Calu3 (cell line): ENCODE measurements at regions not wholly inside any gene's neighbourhood (a gene's known extent, or its start where the extent isn't known, plus 50 kb on each side); places are given as distances from the start of the nearest gene placed in this dataset.

Experiments
- BruUV-seq: library from RNA; stranded (reverse); fragments of 400-500 nt; replicated peaks from 2 replicates; lab custom pipeline; 2021; lab: Mats Ljungman, UMichigan
- CTCF ChIA-PET: fragments of 300-600 bp; sonication (Branson Sonifier 250); formaldehyde crosslinking; loops from one replicate; lab custom pipeline; 2022; ENCODE audit warnings: antibody characterized with exemption; lab: Charles Lee
- DNase-seq: peaks from one replicate; pipeline ENCODE4 v3.0.0; 2022
- H3K27ac Mint-ChIP-seq: one replicate; pipeline ENCODE4 v1.8.0; 2022; ENCODE audit warnings: mixed read lengths; ENCODE audit not compliant: unreplicated experiment
- H3K27me3 Mint-ChIP-seq: one replicate; pipeline ENCODE4 v1.8.0; 2022; ENCODE audit warnings: mixed read lengths; ENCODE audit not compliant: unreplicated experiment
- H3K36me3 Mint-ChIP-seq: one replicate; pipeline ENCODE4 v1.8.0; 2022; ENCODE audit warnings: mild to moderate bottlenecking, moderate library complexity, mixed read lengths; ENCODE audit not compliant: insufficient read depth, unreplicated experiment
- H3K4me1 Mint-ChIP-seq: one replicate; pipeline ENCODE4 v1.8.0; 2022; ENCODE audit warnings: mild to moderate bottlenecking, low read depth, mixed read lengths; ENCODE audit not compliant: unreplicated experiment
- H3K4me3 Mint-ChIP-seq: one replicate; pipeline ENCODE4 v1.8.0; 2022; ENCODE audit warnings: mild to moderate bottlenecking, low read depth, moderate library complexity, mixed read lengths; ENCODE audit not compliant: unreplicated experiment
- H3K9me3 Mint-ChIP-seq: one replicate; pipeline ENCODE4 v1.8.0; 2022; ENCODE audit warnings: low read depth, mixed read lengths; ENCODE audit not compliant: unreplicated experiment
- CTCF ChIP-seq: fragments of 200-600 bp; IDR thresholded peaks from one replicate; pipeline ENCODE4 v1.8.0; 2022; ENCODE audit warnings: antibody characterized with exemption; ENCODE audit not compliant: unreplicated experiment
- intact Hi-C: fragments of 100-400 bp; cut with micrococcal nuclease; formaldehyde crosslinking; loops from one replicate; pipeline ENCODE4 v1.10.0; 2022; ENCODE audit not compliant: unreplicated experiment

- no peaks in the 10 kb centered on the region for H3K9me3 Mint-ChIP-seq
- no peak for TF ChIP-seq CTCF
- no peak overlapping the region for H3K4me3 Mint-ChIP-seq
- CTCF ChIA-PET: no interaction called here
- no peak for DNase-seq
- H3K4me1 Mint-ChIP-seq: no peaks in the 10 kb centered on the region
- H3K27ac Mint-ChIP-seq: no peak overlapping the region
- intact Hi-C loops: no loop called here
- BruUV-seq: no TSS peak
- H3K27me3 Mint-ChIP-seq: peaks cover 94% of the 10 kb centered on the region
- H3K36me3 Mint-ChIP-seq: no peaks in the 10 kb centered on the region
These were observed 100.8 kb upstream of the PRR5 start for GRCh38 chr22:44601189-44601588.

GRCh38 chr22:44600207-44600785, 101.7 kb upstream of the PRR5 start:
- Mint-ChIP-seq H3K27me3 (peaks cover 94% of the 10 kb centered on the region), H3K36me3 (no peaks in the 10 kb centered on the region), H3K27ac (no peak overlapping the region), H3K9me3 (no peaks in the 10 kb centered on the region), H3K4me1 (no peaks in the 10 kb centered on the region), H3K4me3 (no peak overlapping the region)
- CTCF ChIA-PET: interaction anchor here (0.6 to 0.7 kb wide), 4 partner anchors 10 to 574 kb away, joined by 4 to 6 read pairs (median 5); no protein-coding TSS in a partner anchor
- BruUV-seq: no TSS peak
- no peak for TF ChIP-seq CTCF
- DNase-seq: no peak
- intact Hi-C loops: no loop called here

GRCh38 chr22:44599500-44600140, 101.6 kb upstream of the RTL6 start:
- no peak for DNase-seq
- Mint-ChIP-seq H3K36me3 (no peaks in the 10 kb centered on the region), H3K27me3 (peaks cover 94% of the 10 kb centered on the region), H3K9me3 (no peaks in the 10 kb centered on the region), H3K27ac (no peak overlapping the region), H3K4me1 (no peaks in the 10 kb centered on the region), H3K4me3 (no peak overlapping the region)
- TF ChIP-seq CTCF: no peak
- intact Hi-C loops: no loop called here
- no TSS peak for BruUV-seq
- CTCF ChIA-PET: interaction anchor here (0.6 to 1.0 kb wide), 2 partner anchors 9 to 118 kb away, joined by 3 to 5 read pairs; no protein-coding TSS in a partner anchor

- intact Hi-C loops: no loop called here
- no TSS peak for BruUV-seq
- CTCF ChIA-PET: interaction anchor here (1.0 kb wide), 1 partner anchor 8 kb away, joined by 3 read pairs; no protein-coding TSS in a partner anchor
- no peak for TF ChIP-seq CTCF
- no peaks in the 10 kb centered on the region for H3K9me3 Mint-ChIP-seq
- no peaks in the 10 kb centered on the region for H3K36me3 Mint-ChIP-seq
- no peak for DNase-seq
- peaks cover 94% of the 10 kb centered on the region for H3K27me3 Mint-ChIP-seq
- H3K4me3 Mint-ChIP-seq: no peak overlapping the region
- no peak overlapping the region for H3K27ac Mint-ChIP-seq
- H3K4me1 Mint-ChIP-seq: no peaks in the 10 kb centered on the region
These were observed 101.1 kb upstream of the RTL6 start for GRCh38 chr22:44599084-44599483.
